ENCODE measurements at regions not wholly inside any gene's neighbourhood (a gene's known extent, or its start where the extent isn't known, plus 50 kb on each side); places are given as distances from the start of the nearest gene placed in this dataset.

DNA sequence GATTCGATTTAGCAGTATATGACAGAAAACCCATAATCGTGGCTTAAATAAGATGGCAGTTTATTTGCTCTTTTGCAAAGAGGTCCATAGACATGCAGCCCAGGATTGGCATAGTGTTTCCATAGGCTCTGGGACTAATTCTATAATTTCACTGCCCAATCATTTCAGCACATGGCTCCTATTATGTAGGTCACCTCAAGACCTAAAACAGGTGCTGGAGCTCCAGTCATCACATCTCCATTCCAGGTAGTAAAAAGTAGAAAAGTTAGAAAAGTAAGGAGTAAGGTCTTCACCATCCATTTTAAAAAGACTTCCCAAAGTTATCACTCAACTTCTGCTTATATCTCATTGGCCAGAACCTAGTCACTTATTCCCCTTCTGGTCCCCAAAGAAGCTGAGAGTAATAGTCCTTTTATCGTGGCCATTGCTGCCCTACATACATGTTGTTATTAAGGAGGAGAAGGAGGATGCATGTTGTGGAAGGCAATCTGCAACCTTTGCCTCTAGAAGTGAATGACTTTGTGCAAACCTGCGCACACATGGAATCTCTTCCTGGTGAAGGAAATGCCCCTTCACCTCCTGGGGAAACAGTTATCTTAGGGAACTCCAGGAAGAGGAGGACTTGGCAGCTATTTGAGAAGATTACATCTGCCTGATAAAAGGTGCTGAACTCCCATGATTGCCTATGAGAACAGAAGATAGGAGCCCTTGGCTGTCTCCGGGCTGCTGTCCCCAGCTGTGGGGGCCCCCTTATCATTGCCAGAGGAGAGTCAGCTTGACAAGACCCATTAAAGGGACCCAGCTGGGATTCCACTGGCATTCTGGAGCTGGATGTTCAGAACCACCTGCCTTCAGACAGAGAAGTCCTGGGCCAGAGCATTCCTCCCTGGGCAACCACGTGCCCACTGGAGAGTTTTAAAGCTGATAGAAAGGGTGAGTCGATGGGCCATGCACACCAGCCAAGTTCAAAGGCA, 330.6 kb upstream of the ZMIZ1 start:
- Histone ChIP-seq H3K36me3 (replicated peaks in 1 of 2; ENCODE audit: control extremely low read depth in 1 of 2, control insufficient read depth in 1 of 2, extremely low read depth in 1 of 2, insufficient read depth in 2 of 2, low read length in 1 of 2) (no peaks in the 10 kb centered on the region), H2AFZ (ENCODE audit: insufficient read depth, low read depth, low read length, poor library complexity, severe bottlenecking) (no peak overlapping the region), H3K79me2 (ENCODE audit: control insufficient read depth, insufficient read depth, low read length) (no peaks in the 10 kb centered on the region), H3K4me2 (replicated peaks; ENCODE audit: low read depth, low read length, poor library complexity, severe bottlenecking) (no peak overlapping the region), H3K4me3 (ENCODE audit: control extremely low read depth in 1 of 5, extremely low read depth in 1 of 5, insufficient read depth in 1 of 5, low read depth in 2 of 5, low read length in 4 of 5) (no peak overlapping the region), H3K27ac (ENCODE audit: low read length in 2 of 2) (no peak overlapping the region), H3K9me3 (ENCODE audit: control extremely low read depth in 1 of 3, control insufficient read depth in 2 of 3, insufficient read depth in 1 of 3, low read length in 2 of 3) (peaks cover 0 to 3% (median 0%) of the 10 kb centered on the region in 3 donors), H3K9ac (ENCODE audit: low read length) (no peak overlapping the region), H3K4me1 (ENCODE audit: control insufficient read depth in 2 of 2, insufficient read depth in 2 of 2, low read length in 2 of 2) (no peaks in the 10 kb centered on the region), H4K20me1 (ENCODE audit: control insufficient read depth, insufficient read depth, low read length, poor library complexity, severe bottlenecking) (no peaks in the 10 kb centered on the region), H3K27me3 (replicated peaks in 1 of 4; ENCODE audit: control extremely low read depth in 1 of 4, control insufficient read depth in 3 of 4, insufficient read depth in 4 of 4, low read length in 3 of 4) (peaks cover 0 to 2% (median 0%) of the 10 kb centered on the region in 4 experiments)
- ATAC-seq (ENCODE audit: low read depth) (no peak), DNase-seq (no peak)
- ChIA-PET CTCF (no interaction called here), POLR2A (no interaction called here)
- intact Hi-C loops (cut with micrococcal nuclease): no loop called here
- peaks cover 23% of the 10 kb centered on the region for H3K27me3 Mint-ChIP-seq
- H3K4me3 Mint-ChIP-seq: no peak overlapping the region
- no peaks in the 10 kb centered on the region for H3K4me1 Mint-ChIP-seq
- no peak overlapping the region for H3K27ac Mint-ChIP-seq
- 89% methylated on average over 5 of the region's 7 CpGs for WGBS (ENCODE audit: insufficient coverage)
- peaks cover 3% of the 10 kb centered on the region for H3K9me3 Mint-ChIP-seq (ENCODE audit: insufficient read depth)
- TF ChIP-seq, protein P1, sequence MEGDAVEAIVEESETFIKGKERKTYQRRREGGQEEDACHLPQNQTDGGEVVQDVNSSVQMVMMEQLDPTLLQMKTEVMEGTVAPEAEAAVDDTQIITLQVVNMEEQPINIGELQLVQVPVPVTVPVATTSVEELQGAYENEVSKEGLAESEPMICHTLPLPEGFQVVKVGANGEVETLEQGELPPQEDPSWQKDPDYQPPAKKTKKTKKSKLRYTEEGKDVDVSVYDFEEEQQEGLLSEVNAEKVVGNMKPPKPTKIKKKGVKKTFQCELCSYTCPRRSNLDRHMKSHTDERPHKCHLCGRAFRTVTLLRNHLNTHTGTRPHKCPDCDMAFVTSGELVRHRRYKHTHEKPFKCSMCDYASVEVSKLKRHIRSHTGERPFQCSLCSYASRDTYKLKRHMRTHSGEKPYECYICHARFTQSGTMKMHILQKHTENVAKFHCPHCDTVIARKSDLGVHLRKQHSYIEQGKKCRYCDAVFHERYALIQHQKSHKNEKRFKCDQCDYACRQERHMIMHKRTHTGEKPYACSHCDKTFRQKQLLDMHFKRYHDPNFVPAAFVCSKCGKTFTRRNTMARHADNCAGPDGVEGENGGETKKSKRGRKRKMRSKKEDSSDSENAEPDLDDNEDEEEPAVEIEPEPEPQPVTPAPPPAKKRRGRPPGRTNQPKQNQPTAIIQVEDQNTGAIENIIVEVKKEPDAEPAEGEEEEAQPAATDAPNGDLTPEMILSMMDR (IDR thresholded peaks at IDR 0.05): no peak
- TF ChIP-seq EZH2 (IDR thresholded peaks at IDR 0.05; ENCODE audit: borderline replicate concordance, insufficient read depth, low read depth, low read length, poor library complexity, severe bottlenecking): no peak

DNA sequence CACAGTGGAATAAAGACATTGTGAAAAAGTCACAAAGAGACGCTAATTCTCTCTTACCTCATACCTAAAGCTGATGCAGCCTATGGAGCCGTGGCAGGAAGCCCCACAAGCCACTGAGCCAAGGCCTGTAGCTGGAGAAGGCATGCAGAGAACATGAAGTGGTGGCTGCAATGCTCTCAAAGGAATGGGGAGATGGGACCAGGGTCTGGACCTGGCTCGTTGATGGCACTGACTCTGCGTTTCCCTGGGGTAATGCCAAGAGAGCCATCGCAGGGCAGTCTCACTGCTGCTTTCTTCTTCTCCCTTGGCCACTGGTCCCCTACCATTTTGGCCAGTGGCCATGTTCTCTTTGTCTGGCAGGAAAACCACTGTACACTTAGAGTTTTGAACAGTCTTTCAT, 329.9 kb upstream of the ZMIZ1 start:
- Mint-ChIP-seq H3K9me3 (ENCODE audit: insufficient read depth) (peaks cover 3% of the 10 kb centered on the region), H3K4me3 (no peak overlapping the region), H3K4me1 (no peaks in the 10 kb centered on the region), H3K27me3 (peaks cover 23% of the 10 kb centered on the region), H3K27ac (no peak overlapping the region)
- WGBS (ENCODE audit: insufficient coverage): 87% methylated on average over 4 of the region's 5 CpGs
- Histone ChIP-seq H3K4me1 (ENCODE audit: control insufficient read depth in 2 of 2, insufficient read depth in 2 of 2, low read length in 2 of 2) (no peaks in the 10 kb centered on the region), H3K27ac (ENCODE audit: low read length in 2 of 2) (no peak overlapping the region), H3K9me3 (ENCODE audit: control extremely low read depth in 1 of 3, control insufficient read depth in 2 of 3, insufficient read depth in 1 of 3, low read length in 2 of 3) (peaks cover 0 to 3% (median 0%) of the 10 kb centered on the region in 3 donors), H3K27me3 (replicated peaks in 1 of 4; ENCODE audit: control extremely low read depth in 1 of 4, control insufficient read depth in 3 of 4, insufficient read depth in 4 of 4, low read length in 3 of 4) (peaks cover 0 to 2% (median 0%) of the 10 kb centered on the region in 4 experiments), H2AFZ (ENCODE audit: insufficient read depth, low read depth, low read length, poor library complexity, severe bottlenecking) (no peak overlapping the region), H4K20me1 (ENCODE audit: control insufficient read depth, insufficient read depth, low read length, poor library complexity, severe bottlenecking) (no peaks in the 10 kb centered on the region), H3K36me3 (replicated peaks in 1 of 2; ENCODE audit: control extremely low read depth in 1 of 2, control insufficient read depth in 1 of 2, extremely low read depth in 1 of 2, insufficient read depth in 2 of 2, low read length in 1 of 2) (no peaks in the 10 kb centered on the region), H3K4me3 (ENCODE audit: control extremely low read depth in 1 of 5, extremely low read depth in 1 of 5, insufficient read depth in 1 of 5, low read depth in 2 of 5, low read length in 4 of 5) (no peak overlapping the region), H3K9ac (ENCODE audit: low read length) (no peak overlapping the region), H3K79me2 (ENCODE audit: control insufficient read depth, insufficient read depth, low read length) (no peaks in the 10 kb centered on the region), H3K4me2 (replicated peaks; ENCODE audit: low read depth, low read length, poor library complexity, severe bottlenecking) (no peak overlapping the region)
- TF ChIP-seq, protein P1 (IDR thresholded peaks at IDR 0.05): no peak
- TF ChIP-seq EZH2 (IDR thresholded peaks at IDR 0.05; ENCODE audit: borderline replicate concordance, insufficient read depth, low read depth, low read length, poor library complexity, severe bottlenecking): no peak
- DNase-seq (no peak), ATAC-seq (ENCODE audit: low read depth) (no peak)
- POLR2A ChIA-PET: no interaction called here
- CTCF ChIA-PET: no interaction called here
- intact Hi-C loops (cut with micrococcal nuclease): no loop called here
